Cardiac fibroblast (primary cell): ENCODE measurements at regions not wholly inside any gene's neighbourhood (a gene's known extent, or its start where the extent isn't known, plus 50 kb on each side); places are given as distances from the start of the nearest gene placed in this dataset.

Experiments used
- DNase-seq, 2 donors: peaks; one replicate each; pipeline versions ENCODE4 v3.0.0 to v3.0.0-alpha.2; 2010; ENCODE audit warnings: low read depth in 2 of 2
- H3K4me3 ChIP-seq, 2 donors: replicated peaks in 1 of 2; 1 replicate in 1 of 2; 2 replicates in 1 of 2; pipeline ENCODE4 v1.5.1; 2011; ENCODE audit warnings: low read depth in 2 of 2, low read length in 2 of 2, mild to moderate bottlenecking in 2 of 2, moderate library complexity in 1 of 2
- TF ChIP-seq, protein P1 (sequence below): IDR thresholded peaks from one replicate; pipeline ENCODE4 v1.5.1; 2011; ENCODE audit warnings: low read depth, mild to moderate bottlenecking, low read length, inconsistent platforms

- no peak for DNase-seq
- TF ChIP-seq, protein P1, sequence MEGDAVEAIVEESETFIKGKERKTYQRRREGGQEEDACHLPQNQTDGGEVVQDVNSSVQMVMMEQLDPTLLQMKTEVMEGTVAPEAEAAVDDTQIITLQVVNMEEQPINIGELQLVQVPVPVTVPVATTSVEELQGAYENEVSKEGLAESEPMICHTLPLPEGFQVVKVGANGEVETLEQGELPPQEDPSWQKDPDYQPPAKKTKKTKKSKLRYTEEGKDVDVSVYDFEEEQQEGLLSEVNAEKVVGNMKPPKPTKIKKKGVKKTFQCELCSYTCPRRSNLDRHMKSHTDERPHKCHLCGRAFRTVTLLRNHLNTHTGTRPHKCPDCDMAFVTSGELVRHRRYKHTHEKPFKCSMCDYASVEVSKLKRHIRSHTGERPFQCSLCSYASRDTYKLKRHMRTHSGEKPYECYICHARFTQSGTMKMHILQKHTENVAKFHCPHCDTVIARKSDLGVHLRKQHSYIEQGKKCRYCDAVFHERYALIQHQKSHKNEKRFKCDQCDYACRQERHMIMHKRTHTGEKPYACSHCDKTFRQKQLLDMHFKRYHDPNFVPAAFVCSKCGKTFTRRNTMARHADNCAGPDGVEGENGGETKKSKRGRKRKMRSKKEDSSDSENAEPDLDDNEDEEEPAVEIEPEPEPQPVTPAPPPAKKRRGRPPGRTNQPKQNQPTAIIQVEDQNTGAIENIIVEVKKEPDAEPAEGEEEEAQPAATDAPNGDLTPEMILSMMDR = no peak
These were observed 274.2 kb downstream of the TMEM167A start for GRCh38 chr5:82802954-82803353.

GRCh38 chr5:82800826-82801225 is 276.4 kb downstream of the TMEM167A start:
- TF ChIP-seq, protein P1 = no peak
- H3K4me3 ChIP-seq = no peak overlapping the region
- DNase-seq = no peak

More at GRCh38 chr5:82802954-82803353, 274.2 kb downstream of the TMEM167A start:
- H3K4me3 ChIP-seq = no peak overlapping the region

DNA sequence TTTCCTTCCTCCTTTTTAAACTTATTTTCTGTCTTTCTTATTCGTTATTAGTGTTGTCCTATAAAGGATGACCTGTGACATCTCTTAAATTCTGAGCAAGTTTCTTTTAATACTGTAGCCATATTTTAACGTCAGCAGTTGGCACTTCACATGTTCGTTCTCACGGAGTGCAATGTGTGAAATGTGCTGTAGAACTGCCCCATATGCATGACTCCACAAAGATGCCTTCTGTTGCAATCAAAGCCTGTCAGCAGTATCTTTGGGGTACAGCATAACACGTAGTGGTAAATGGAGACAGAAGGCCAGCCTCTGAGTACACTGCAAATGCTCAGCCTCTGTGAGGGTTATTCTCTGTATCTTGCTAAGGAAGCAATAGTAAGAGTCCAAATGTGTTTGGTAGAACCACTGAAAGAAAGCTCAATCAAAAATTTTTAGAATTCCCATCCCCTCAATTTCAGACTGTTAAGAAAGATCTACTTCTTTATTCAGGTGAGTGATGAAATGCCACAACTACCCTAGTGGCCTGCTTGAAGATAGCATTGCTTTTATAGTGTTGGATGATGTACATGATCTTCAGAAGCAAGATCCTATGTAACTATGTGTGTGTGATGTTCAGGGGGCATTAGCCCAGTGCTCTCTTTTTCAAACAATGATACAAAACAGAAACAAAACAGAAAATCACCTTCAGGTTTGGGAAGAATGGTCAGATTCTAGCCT is 277.7 kb downstream of the TMEM167A start:
- TF ChIP-seq, protein P1 = peak; percentile 13
- H3K4me3 ChIP-seq = no peak overlapping the region
- DNase-seq = no peak

- TF ChIP-seq, protein P1 = no peak
- no peak overlapping the region for H3K4me3 ChIP-seq
- DNase-seq = no peak
These were observed 278.5 kb downstream of the TMEM167A start for GRCh38 chr5:82798676-82799075.

GRCh38 chr5:82796643-82797416 is 280.4 kb downstream of the TMEM167A start:
- H3K4me3 ChIP-seq = no peak overlapping the region
- TF ChIP-seq, protein P1 = no peak
- DNase-seq = no peak

DNA sequence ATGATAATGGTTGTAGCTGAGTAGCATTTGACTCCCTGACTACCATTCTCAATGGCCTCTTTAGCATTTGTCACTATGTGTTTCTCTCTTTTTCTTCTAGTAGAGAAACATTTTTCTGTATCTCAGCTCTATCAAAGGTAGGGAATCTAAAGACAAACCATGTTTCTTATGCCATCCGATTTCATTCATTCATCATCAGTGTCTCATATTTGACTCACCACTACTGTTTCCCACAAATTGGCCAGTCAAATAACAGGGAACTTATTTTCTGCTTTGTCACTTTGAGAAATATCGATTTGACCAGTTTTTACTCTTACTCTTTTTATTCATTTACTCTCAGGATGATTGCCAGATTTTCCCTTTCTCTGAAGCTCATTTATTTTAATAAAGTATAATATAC is 282.3 kb downstream of the TMEM167A start:
- TF ChIP-seq, protein P1 = no peak
- DNase-seq = peak in 1 of 2 donors; percentile 49
- no peak overlapping the region for H3K4me3 ChIP-seq
